Ishikawa (cell line): ENCODE measurements at regions not wholly inside any gene's neighbourhood (a gene's known extent, or its start where the extent isn't known, plus 50 kb on each side); places are given as distances from the start of the nearest gene placed in this dataset.
A peak's percentile ranks its signal among the peaks of the same experiment; 100 is the strongest.

Source experiments
- CEBPB ChIP-seq: IDR thresholded peaks from 2 replicates; pipeline ENCODE4 v1.6.1; 2012
- CREB1 ChIP-seq: IDR thresholded peaks from 2 replicates; pipeline ENCODE4 v1.6.1; 2012; ENCODE audit warnings: low read depth
- EGR1 ChIP-seq: IDR thresholded peaks from 2 replicates; pipeline ENCODE4 v1.6.1; 2012
- EP300 ChIP-seq: IDR thresholded peaks from 2 replicates; pipeline ENCODE4 v1.6.1; 2012; ENCODE audit warnings: borderline replicate concordance
- FOXM1 ChIP-seq: IDR thresholded peaks from 2 replicates; pipeline ENCODE4 v1.6.1; 2012; ENCODE audit warnings: low read depth, borderline replicate concordance
- NFIC ChIP-seq: IDR thresholded peaks from 2 replicates; pipeline ENCODE4 v1.6.1; 2012
- RAD21 ChIP-seq: IDR thresholded peaks from 2 replicates; pipeline ENCODE4 v1.6.1; 2012; ENCODE audit warnings: low read depth
- TAF1 ChIP-seq: IDR thresholded peaks from 2 replicates; pipeline ENCODE4 v1.6.1; 2012; ENCODE audit warnings: low read depth, mild to moderate bottlenecking
- TCF12 ChIP-seq: IDR thresholded peaks from 2 replicates; pipeline ENCODE4 v1.6.1; 2012; ENCODE audit warnings: low read depth
- TEAD4 ChIP-seq: IDR thresholded peaks from 2 replicates; pipeline ENCODE4 v1.6.1; 2012
- YY1 ChIP-seq: IDR thresholded peaks from 2 replicates; pipeline ENCODE4 v1.6.1; 2012; ENCODE audit warnings: low read depth
- ZBTB7A ChIP-seq: IDR thresholded peaks from 2 replicates; pipeline ENCODE4 v1.6.1; 2012; ENCODE audit warnings: low read depth
- TF ChIP-seq, protein P1 (sequence below): IDR thresholded peaks from 2 replicates; pipeline ENCODE4 v1.6.1; 2012
- TF ChIP-seq, protein P2 (sequence below): IDR thresholded peaks from 2 replicates; pipeline ENCODE4 v1.6.1; 2012
- TF ChIP-seq, protein P3 (sequence below): IDR thresholded peaks from 2 replicates; pipeline ENCODE4 v1.6.1; 2012; ENCODE audit warnings: low read depth, mild to moderate bottlenecking

DNA sequence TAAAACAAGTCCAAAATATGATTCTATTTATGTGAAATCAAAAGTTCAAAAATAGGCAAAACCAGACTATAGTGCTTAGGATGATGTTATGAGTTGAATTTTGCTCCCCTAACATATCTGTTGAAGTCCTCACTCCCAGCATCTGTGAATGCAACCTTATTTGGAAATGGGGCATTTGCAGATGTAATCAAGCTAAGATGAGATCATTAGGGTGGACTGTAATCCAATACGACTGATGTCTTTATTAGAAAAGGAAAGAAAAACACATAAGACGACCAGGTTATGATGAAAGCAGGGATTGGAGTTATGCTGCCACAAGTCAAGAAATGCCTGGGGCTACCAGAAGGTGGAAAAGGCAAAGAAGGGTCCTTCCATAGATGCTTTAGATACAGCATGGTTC, 110.5 kb upstream of the CCDC39 start:
- TF ChIP-seq NFIC (no peak), CREB1 (no peak), CEBPB (no peak), RAD21 (no peak), FOXM1 (no peak), TEAD4 (no peak), EP300 (no peak), EGR1 (no peak), TAF1 (no peak), YY1 (no peak), TCF12 (no peak), ZBTB7A (no peak)
- TF ChIP-seq, protein P1, sequence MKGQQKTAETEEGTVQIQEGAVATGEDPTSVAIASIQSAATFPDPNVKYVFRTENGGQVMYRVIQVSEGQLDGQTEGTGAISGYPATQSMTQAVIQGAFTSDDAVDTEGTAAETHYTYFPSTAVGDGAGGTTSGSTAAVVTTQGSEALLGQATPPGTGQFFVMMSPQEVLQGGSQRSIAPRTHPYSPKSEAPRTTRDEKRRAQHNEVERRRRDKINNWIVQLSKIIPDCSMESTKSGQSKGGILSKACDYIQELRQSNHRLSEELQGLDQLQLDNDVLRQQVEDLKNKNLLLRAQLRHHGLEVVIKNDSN, result no peak
- TF ChIP-seq, protein P2, sequence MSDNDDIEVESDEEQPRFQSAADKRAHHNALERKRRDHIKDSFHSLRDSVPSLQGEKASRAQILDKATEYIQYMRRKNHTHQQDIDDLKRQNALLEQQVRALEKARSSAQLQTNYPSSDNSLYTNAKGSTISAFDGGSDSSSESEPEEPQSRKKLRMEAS, result no peak
- TF ChIP-seq, protein P3, sequence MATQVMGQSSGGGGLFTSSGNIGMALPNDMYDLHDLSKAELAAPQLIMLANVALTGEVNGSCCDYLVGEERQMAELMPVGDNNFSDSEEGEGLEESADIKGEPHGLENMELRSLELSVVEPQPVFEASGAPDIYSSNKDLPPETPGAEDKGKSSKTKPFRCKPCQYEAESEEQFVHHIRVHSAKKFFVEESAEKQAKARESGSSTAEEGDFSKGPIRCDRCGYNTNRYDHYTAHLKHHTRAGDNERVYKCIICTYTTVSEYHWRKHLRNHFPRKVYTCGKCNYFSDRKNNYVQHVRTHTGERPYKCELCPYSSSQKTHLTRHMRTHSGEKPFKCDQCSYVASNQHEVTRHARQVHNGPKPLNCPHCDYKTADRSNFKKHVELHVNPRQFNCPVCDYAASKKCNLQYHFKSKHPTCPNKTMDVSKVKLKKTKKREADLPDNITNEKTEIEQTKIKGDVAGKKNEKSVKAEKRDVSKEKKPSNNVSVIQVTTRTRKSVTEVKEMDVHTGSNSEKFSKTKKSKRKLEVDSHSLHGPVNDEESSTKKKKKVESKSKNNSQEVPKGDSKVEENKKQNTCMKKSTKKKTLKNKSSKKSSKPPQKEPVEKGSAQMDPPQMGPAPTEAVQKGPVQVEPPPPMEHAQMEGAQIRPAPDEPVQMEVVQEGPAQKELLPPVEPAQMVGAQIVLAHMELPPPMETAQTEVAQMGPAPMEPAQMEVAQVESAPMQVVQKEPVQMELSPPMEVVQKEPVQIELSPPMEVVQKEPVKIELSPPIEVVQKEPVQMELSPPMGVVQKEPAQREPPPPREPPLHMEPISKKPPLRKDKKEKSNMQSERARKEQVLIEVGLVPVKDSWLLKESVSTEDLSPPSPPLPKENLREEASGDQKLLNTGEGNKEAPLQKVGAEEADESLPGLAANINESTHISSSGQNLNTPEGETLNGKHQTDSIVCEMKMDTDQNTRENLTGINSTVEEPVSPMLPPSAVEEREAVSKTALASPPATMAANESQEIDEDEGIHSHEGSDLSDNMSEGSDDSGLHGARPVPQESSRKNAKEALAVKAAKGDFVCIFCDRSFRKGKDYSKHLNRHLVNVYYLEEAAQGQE, result no peak

DNA sequence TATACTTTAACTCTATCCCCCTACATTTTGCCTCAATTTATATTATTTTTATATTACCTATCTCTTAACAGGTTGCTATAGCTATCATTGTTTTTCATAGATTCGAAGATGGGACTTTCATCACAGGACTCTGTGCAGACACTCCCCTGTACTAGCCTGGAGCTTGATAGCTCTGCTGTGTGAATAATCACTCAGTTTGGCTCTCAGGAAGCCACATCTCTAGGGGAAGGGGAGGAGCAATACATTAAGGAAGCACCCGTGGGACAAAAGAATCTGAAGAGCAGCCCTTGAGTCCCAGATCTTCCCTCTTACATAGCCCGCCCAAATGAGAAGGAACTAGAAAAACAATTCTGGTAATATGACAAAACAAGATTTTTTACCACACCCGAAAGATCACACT, 114.3 kb upstream of the FXR1 start:
- no peak for TF ChIP-seq YY1
- TF ChIP-seq, protein P2, result no peak
- no peak for TF ChIP-seq CREB1
- no peak for TF ChIP-seq TEAD4
- TF ChIP-seq, protein P1, result no peak
- TF ChIP-seq TCF12, result no peak
- no peak for TF ChIP-seq CEBPB
- no peak for TF ChIP-seq RAD21
- no peak for TF ChIP-seq TAF1

DNA sequence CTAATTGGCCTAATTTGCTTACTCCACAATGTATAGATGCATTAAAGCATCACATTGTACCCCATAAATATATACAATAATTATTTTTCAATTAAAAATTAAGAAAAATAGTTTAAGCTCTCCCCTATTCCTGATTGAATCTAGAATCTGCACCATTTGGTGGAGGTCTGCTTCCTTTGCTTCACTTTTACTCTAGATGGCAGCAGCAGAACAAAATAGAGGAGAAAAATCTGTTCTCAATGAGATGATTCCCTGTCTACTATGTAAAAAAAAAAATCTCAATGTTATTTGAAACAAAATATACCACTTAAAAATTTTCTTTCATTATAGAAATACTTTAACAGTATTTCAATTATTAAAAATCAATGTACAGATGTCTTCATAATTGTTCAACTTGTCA, 109.6 kb upstream of the FXR1 start:
- TF ChIP-seq EGR1 (no peak), RAD21 (peak; percentile 73)

DNA sequence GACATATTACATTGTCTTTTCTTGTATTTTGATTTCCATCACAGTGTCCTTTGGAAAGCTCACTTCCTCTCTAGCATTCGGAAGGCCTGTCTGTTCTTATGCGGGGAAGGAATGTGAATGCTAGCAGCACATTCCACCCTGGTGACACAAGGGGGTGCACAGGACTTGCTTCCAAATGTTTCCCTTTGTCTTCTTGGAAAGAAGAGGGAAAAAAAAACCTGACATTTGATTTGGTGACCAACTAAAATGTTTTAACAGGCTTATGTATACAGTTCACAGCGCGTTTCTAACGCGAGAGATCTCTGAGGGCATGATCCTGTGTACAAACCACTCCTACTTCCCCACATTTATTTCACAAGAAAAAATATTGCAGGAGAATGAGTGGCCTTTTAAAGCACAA, 107.6 kb upstream of the FXR1 start:
- TF ChIP-seq RAD21 (peak; percentile 30; the same call in 1 of the 2 replicates), NFIC (no peak), ZBTB7A (no peak)
- TF ChIP-seq, protein P3, result no peak

DNA sequence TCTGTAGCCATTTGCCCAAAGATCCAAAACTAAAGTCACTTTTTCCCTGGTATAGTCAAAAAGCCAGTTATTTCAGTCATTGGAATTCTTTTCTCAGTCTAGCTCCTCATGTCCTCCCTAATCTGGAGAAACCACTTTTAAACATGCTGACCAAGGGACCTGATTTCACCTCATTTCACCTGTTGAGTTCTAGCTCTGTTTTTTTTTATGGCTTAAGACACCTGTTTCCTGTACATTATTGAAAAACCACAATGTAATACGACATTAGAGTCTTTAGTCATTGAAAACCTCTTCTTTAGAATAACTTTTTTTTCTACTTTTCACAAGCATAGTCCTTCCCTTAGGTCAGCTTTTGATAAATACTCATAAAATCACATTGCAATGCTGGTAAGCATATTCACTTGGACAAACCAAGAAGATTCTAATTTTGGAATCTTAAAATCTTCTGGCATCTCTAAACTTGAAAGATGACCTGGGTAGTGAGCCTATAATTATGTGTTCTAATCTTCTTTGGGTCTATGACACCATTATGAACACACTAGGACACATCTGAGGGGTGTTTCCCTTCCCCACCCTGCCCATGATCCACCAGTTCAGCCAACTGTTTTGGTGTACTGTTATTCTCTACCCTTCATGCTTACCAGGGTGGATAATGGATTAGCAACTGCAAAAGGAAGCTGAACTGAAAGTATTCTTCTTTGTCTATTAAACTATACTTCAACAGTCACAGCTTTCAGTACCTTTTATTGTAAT, 103.5 kb upstream of the FXR1 start:
- TF ChIP-seq TCF12 (no peak), TAF1 (no peak), RAD21 (no peak), CEBPB (no peak)
- TF ChIP-seq, protein P2, result no peak

DNA sequence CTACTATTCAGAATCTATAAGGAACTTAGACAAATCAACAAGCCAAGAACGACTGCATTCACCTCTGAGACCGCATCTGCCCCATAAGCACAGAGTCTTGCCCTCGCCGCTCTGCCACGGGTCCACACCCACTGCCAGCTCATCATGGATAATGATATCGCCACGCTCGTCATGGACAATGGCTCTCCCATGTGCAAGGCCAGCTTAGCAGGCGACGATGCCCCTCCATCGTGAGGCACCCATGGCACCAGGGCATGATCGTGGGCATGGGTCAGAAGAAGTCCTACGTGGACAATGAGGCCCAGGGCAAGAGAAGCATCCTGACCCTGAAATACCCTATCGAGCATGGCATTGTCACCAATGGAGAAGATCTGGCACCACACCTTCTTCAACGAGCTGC, 92.1 kb upstream of the FXR1 start:
- no peak for TF ChIP-seq TEAD4
- TF ChIP-seq ZBTB7A, result no peak
- no peak for TF ChIP-seq NFIC
- no peak for TF ChIP-seq TAF1
- no peak for TF ChIP-seq CEBPB
- TF ChIP-seq, protein P1, result no peak
- TF ChIP-seq EGR1, result no peak
- TF ChIP-seq RAD21, result no peak
- TF ChIP-seq, protein P2, result no peak
- no peak for TF ChIP-seq EP300
- no peak for TF ChIP-seq TCF12
- no peak for TF ChIP-seq FOXM1
- TF ChIP-seq, protein P3, result no peak
- no peak for TF ChIP-seq CREB1
- no peak for TF ChIP-seq YY1
